Thyroid gland (tissue), 4 donors: ENCODE measurements at regions not wholly inside any gene's neighbourhood (a gene's known extent, or its start where the extent isn't known, plus 50 kb on each side); places are given as distances from the start of the nearest gene placed in this dataset.

ENCODE experiments used
- DNase-seq, 2 donors: peaks; one replicate each; pipeline ENCODE4 v3.0.0-alpha.2; 2019
- H3K27ac ChIP-seq, 3 donors: fragments of 200-600 bp; sonication (generic); 1 replicate in 2 of 3; 2 replicates in 1 of 3; pipeline ENCODE4 v1.5.1; 2016 to 2019; ENCODE audit warnings: mild to moderate bottlenecking in 1 of 3, moderate library complexity in 1 of 3
- H3K27me3 ChIP-seq: fragments of 200-600 bp; sonication (generic); one replicate; pipeline ENCODE4 v1.5.1; 2019
- H3K36me3 ChIP-seq, 2 donors: fragments of 200-600 bp; sonication (generic); one replicate each; pipeline ENCODE4 v1.5.1; 2016 to 2019
- H3K4me1 ChIP-seq, 2 donors: fragments of 200-600 bp; sonication (generic); one replicate each; pipeline ENCODE4 v1.5.1; 2017 to 2019
- H3K4me3 ChIP-seq, 3 donors: fragments of 200-600 bp; sonication (generic); replicated peaks in 1 of 3; 1 replicate in 2 of 3; 2 replicates in 1 of 3; pipeline ENCODE4 v1.5.1; 2016; ENCODE audit warnings: mild to moderate bottlenecking in 1 of 3
- H3K9me3 ChIP-seq: fragments of 200-600 bp; sonication (generic); one replicate; pipeline ENCODE4 v1.5.1; 2017
- POLR2A ChIP-seq, 2 donors: fragments of 450-650 bp; IDR thresholded peaks; one replicate each; pipeline ENCODE4 v1.6.1; 2017; ENCODE audit warnings: antibody characterized with exemption in 2 of 2, mild to moderate bottlenecking in 2 of 2, moderate library complexity in 1 of 2
- WGBS, 2 donors: methylation state at CpG; one replicate each; pipeline ENCODE4 v1.1.5; 2017; 5-methylcytosine and 5-hydroxymethylcytosine counted together
- intact Hi-C: fragments of 100-400 bp; cut with DNase I; formaldehyde crosslinking; loops from one replicate; pipeline ENCODE4 v1.15.1; 2023
- TF ChIP-seq, protein P1 (sequence below), 6 experiments: fragments of 200-600 bp in 3 of 6; fragments of 450-650 bp in 3 of 6; sonication (generic) in 3 of 6; IDR thresholded peaks; one replicate each; pipeline ENCODE4 v1.5.1; 2016 to 2019; ENCODE audit warnings: antibody characterized with exemption in 6 of 6, mild to moderate bottlenecking in 2 of 6, inconsistent platforms in 1 of 6, moderate library complexity in 1 of 6

DNA sequence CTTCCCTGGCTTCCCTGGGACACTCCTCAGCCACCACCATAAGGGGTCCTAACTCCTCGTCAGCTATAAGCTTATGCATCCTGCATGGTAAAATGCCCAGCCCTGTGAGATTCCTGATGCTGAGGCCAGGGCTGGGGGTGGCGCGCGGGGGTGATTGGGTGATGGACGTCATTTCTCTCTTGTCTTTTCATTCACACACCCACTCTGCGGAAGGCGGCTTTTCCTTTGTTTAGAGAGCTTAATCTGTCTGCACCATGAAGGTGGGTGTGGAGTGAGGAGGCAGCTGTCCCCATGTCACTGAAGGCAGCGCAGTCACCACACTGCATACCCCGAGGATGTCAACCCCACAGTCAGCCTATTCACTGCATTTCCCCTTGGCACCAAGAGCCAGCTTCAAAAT lies 110.0 kb upstream of the NSMCE3 start:
- no peaks in the 10 kb centered on the region for H3K27me3 ChIP-seq
- intact Hi-C loops: no loop called here
- no peaks in the 10 kb centered on the region for H3K9me3 ChIP-seq
- DNase-seq: no peak
- no peaks in the 10 kb centered on the region for H3K36me3 ChIP-seq
- TF ChIP-seq, protein P1, sequence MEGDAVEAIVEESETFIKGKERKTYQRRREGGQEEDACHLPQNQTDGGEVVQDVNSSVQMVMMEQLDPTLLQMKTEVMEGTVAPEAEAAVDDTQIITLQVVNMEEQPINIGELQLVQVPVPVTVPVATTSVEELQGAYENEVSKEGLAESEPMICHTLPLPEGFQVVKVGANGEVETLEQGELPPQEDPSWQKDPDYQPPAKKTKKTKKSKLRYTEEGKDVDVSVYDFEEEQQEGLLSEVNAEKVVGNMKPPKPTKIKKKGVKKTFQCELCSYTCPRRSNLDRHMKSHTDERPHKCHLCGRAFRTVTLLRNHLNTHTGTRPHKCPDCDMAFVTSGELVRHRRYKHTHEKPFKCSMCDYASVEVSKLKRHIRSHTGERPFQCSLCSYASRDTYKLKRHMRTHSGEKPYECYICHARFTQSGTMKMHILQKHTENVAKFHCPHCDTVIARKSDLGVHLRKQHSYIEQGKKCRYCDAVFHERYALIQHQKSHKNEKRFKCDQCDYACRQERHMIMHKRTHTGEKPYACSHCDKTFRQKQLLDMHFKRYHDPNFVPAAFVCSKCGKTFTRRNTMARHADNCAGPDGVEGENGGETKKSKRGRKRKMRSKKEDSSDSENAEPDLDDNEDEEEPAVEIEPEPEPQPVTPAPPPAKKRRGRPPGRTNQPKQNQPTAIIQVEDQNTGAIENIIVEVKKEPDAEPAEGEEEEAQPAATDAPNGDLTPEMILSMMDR (IDR thresholded peaks at IDR 0.05): no peak
- no peak for TF ChIP-seq POLR2A (IDR thresholded peaks at IDR 0.05)
- no peak overlapping the region for H3K4me3 ChIP-seq
- no peak overlapping the region for H3K27ac ChIP-seq
- no peaks in the 10 kb centered on the region for H3K4me1 ChIP-seq
- WGBS, 2 donors: 74 to 77% methylated on average over 7 to 9 of the region's 9 CpGs

DNA sequence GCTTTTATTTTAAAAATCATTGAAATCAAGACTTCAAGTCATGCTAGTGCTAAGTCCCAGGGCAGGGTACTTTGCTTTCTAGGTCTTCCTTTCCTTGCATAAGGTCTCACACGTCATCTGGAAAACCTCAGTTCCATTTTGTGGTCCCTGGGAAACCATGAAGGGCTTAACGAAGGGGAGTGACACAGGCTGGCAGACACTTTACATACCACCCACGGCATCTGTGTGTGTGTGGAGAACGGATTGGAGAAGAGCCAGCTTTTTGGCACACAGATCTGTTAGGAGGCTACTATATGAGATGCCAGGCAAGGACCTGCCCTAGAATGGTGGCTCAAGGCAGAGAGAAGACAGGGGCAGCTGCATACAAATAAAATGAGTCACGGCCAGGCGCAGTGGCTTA lies 107.5 kb upstream of the NSMCE3 start:
- Histone ChIP-seq H3K4me3 (no peak overlapping the region), H3K9me3 (no peaks in the 10 kb centered on the region), H3K4me1 (no peaks in the 10 kb centered on the region), H3K27ac (no peak overlapping the region), H3K36me3 (no peaks in the 10 kb centered on the region), H3K27me3 (no peaks in the 10 kb centered on the region)
- intact Hi-C loops: no loop called here
- TF ChIP-seq, protein P1 (IDR thresholded peaks at IDR 0.05): no peak
- TF ChIP-seq POLR2A (IDR thresholded peaks at IDR 0.05): no peak
- 88 to 89% methylated on average over 6 of the region's 6 CpGs for WGBS, 2 donors
- no peak for DNase-seq

GRCh38 chr15:29376590-29376989 lies 107.0 kb upstream of the NSMCE3 start:
- Histone ChIP-seq H3K4me3 (no peak overlapping the region), H3K4me1 (no peaks in the 10 kb centered on the region), H3K9me3 (no peaks in the 10 kb centered on the region), H3K27me3 (no peaks in the 10 kb centered on the region), H3K27ac (no peak overlapping the region), H3K36me3 (no peaks in the 10 kb centered on the region)
- no peak for DNase-seq
- TF ChIP-seq, protein P1 (IDR thresholded peaks at IDR 0.05): no peak
- TF ChIP-seq POLR2A (IDR thresholded peaks at IDR 0.05): no peak
- WGBS, 2 donors: 64 to 76% methylated on average over 8 to 9 of the region's 9 CpGs
- intact Hi-C loops: no loop called here

DNA sequence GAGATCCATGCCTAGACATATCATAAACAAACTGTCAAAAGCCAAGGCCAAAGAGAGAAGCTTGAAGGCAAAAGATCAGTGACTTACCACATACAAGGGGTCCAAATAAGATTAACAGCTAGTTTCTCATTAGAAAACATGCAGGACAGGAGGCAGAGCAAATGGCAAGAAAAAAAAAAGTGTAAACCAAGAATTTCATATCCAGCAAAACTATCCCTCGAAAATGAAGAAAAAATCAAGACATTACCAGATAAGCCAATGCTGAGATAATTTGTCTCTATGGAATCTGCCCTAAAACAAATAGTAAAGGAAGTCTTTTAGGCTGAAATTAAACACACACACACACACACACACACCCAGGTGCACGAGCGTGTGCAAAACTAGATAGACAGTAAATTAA lies 99.6 kb upstream of the NSMCE3 start:
- 93 to 97% methylated on average over 3 of the region's 3 CpGs for WGBS, 2 donors
- H3K4me1 ChIP-seq: no peaks in the 10 kb centered on the region
- no peak overlapping the region for H3K27ac ChIP-seq
- no peak for TF ChIP-seq POLR2A (IDR thresholded peaks at IDR 0.05)
- TF ChIP-seq, protein P1 (IDR thresholded peaks at IDR 0.05): no peak
- H3K9me3 ChIP-seq: no peaks in the 10 kb centered on the region
- DNase-seq: no peak
- H3K36me3 ChIP-seq: no peaks in the 10 kb centered on the region
- intact Hi-C loops: no loop called here
- no peak overlapping the region for H3K4me3 ChIP-seq
- H3K27me3 ChIP-seq: no peaks in the 10 kb centered on the region

GRCh38 chr15:29364426-29365078 lies 94.9 kb upstream of the NSMCE3 start:
- TF ChIP-seq POLR2A (IDR thresholded peaks at IDR 0.05): no peak
- TF ChIP-seq, protein P1 (IDR thresholded peaks at IDR 0.05): no peak
- no peak overlapping the region for H3K4me3 ChIP-seq
- no peaks in the 10 kb centered on the region for H3K27me3 ChIP-seq
- H3K4me1 ChIP-seq: peaks cover 0 to 5% of the 10 kb centered on the region in 2 donors
- DNase-seq: no peak
- H3K9me3 ChIP-seq: no peaks in the 10 kb centered on the region
- 50 to 68% methylated on average over 8 of the region's 8 CpGs for WGBS, 2 donors
- no peak overlapping the region for H3K27ac ChIP-seq
- intact Hi-C loops: no loop called here
- no peaks in the 10 kb centered on the region for H3K36me3 ChIP-seq
